ENCODE measurements at regions not wholly inside any gene's neighbourhood (a gene's known extent, or its start where the extent isn't known, plus 50 kb on each side); places are given as distances from the start of the nearest gene placed in this dataset.

- DNase-seq, result no peak
Observed at GRCh38 chr2:234691968-234692955, 195.4 kb upstream of the ARL4C start.

- no peak for DNase-seq
Observed at GRCh38 chr2:234691214-234691575, 194.3 kb upstream of the ARL4C start.

- peak; percentile 45 for DNase-seq
Observed at GRCh38 chr2:234690569-234691213, 193.8 kb upstream of the ARL4C start.

GRCh38 chr2:234689911-234690379 lies 193.1 kb upstream of the ARL4C start:
- DNase-seq, result no peak

GRCh38 chr2:234687718-234688475 lies 191.0 kb upstream of the ARL4C start:
- DNase-seq, result no peak

- DNase-seq, result peak; percentile 54
Observed at GRCh38 chr2:234686088-234686890, 189.4 kb upstream of the ARL4C start.

GRCh38 chr2:234684466-234684865 lies 187.6 kb upstream of the ARL4C start:
- DNase-seq, result no peak

GRCh38 chr2:234683950-234684349 lies 187.1 kb upstream of the ARL4C start:
- no peak for DNase-seq

GRCh38 chr2:234682492-234683228 lies 185.8 kb upstream of the ARL4C start:
- DNase-seq, result peak; percentile 44

GRCh38 chr2:234680688-234681619 lies 184.1 kb upstream of the ARL4C start:
- DNase-seq, result no peak

GRCh38 chr2:234679741-234680687 lies 183.1 kb upstream of the ARL4C start:
- peak; percentile 97 for DNase-seq

- DNase-seq, result no peak
Observed at GRCh38 chr2:234679301-234679740, 182.4 kb upstream of the ARL4C start.

- DNase-seq, result peak; percentile 73
Observed at GRCh38 chr2:234678711-234679110, 181.8 kb upstream of the ARL4C start.

- DNase-seq, result peak; percentile 73
Observed at GRCh38 chr2:234677758-234678538, 181.1 kb upstream of the ARL4C start.

GRCh38 chr2:234676783-234677450 lies 180.0 kb upstream of the ARL4C start:
- DNase-seq, result no peak

GRCh38 chr2:234676109-234676782 lies 179.4 kb upstream of the ARL4C start:
- no peak for DNase-seq

- peak; percentile 84 for DNase-seq
Observed at GRCh38 chr2:234674781-234675201, 177.9 kb upstream of the ARL4C start.
